ENCODE measurements at regions not wholly inside any gene's neighbourhood (a gene's known extent, or its start where the extent isn't known, plus 50 kb on each side); places are given as distances from the start of the nearest gene placed in this dataset.

GRCh38 chr5:8239198-8239597 is 370.2 kb downstream of the MTRR start (continued):
- no peak for TF ChIP-seq ZNF512 (CRISPR knock-in tag; IDR thresholded peaks at IDR 0.05; ENCODE audit: borderline replicate concordance)
- TF ChIP-seq, protein P1, sequence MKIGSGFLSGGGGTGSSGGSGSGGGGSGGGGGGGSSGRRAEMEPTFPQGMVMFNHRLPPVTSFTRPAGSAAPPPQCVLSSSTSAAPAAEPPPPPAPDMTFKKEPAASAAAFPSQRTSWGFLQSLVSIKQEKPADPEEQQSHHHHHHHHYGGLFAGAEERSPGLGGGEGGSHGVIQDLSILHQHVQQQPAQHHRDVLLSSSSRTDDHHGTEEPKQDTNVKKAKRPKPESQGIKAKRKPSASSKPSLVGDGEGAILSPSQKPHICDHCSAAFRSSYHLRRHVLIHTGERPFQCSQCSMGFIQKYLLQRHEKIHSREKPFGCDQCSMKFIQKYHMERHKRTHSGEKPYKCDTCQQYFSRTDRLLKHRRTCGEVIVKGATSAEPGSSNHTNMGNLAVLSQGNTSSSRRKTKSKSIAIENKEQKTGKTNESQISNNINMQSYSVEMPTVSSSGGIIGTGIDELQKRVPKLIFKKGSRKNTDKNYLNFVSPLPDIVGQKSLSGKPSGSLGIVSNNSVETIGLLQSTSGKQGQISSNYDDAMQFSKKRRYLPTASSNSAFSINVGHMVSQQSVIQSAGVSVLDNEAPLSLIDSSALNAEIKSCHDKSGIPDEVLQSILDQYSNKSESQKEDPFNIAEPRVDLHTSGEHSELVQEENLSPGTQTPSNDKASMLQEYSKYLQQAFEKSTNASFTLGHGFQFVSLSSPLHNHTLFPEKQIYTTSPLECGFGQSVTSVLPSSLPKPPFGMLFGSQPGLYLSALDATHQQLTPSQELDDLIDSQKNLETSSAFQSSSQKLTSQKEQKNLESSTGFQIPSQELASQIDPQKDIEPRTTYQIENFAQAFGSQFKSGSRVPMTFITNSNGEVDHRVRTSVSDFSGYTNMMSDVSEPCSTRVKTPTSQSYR (CRISPR knock-in tag; IDR thresholded peaks at IDR 0.05), result no peak
- no peak for TF ChIP-seq CDX4 (CRISPR knock-in tag; IDR thresholded peaks at IDR 0.05; ENCODE audit: borderline replicate concordance)
- TF ChIP-seq JAZF1 (CRISPR knock-in tag; IDR thresholded peaks at IDR 0.05), result no peak
- no peak for TF ChIP-seq FOXK1 (CRISPR knock-in tag; IDR thresholded peaks at IDR 0.05)
- no peak for TF ChIP-seq ZNF671 (CRISPR knock-in tag; IDR thresholded peaks at IDR 0.05)
- no peak for TF ChIP-seq ZBTB21 (CRISPR knock-in tag; IDR thresholded peaks at IDR 0.05; ENCODE audit: borderline replicate concordance)

GRCh38 chr5:8239646-8240045 is 370.7 kb downstream of the MTRR start:
- no peaks in the 10 kb centered on the region for H3K4me1 Mint-ChIP-seq
- ATAC-seq (no peak), DNase-seq (ENCODE audit: low spot score) (no peak)
- no peak overlapping the region for H3K4me3 Mint-ChIP-seq
- H3K27ac Mint-ChIP-seq, result no peak overlapping the region
- peaks cover 3% of the 10 kb centered on the region; the same call in 1 of the 2 replicates for H3K9me3 Mint-ChIP-seq
- TF ChIP-seq, protein P2, sequence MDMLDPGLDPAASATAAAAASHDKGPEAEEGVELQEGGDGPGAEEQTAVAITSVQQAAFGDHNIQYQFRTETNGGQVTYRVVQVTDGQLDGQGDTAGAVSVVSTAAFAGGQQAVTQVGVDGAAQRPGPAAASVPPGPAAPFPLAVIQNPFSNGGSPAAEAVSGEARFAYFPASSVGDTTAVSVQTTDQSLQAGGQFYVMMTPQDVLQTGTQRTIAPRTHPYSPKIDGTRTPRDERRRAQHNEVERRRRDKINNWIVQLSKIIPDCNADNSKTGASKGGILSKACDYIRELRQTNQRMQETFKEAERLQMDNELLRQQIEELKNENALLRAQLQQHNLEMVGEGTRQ (CRISPR knock-in tag; IDR thresholded peaks at IDR 0.05), result no peak
- TF ChIP-seq TP53 (CRISPR knock-in tag; IDR thresholded peaks at IDR 0.05), result no peak
- TF ChIP-seq ZNF121 (CRISPR knock-in tag; IDR thresholded peaks at IDR 0.05), result no peak
- TF ChIP-seq ZMAT4 (CRISPR knock-in tag; IDR thresholded peaks at IDR 0.05), result no peak
- TF ChIP-seq MLX (CRISPR knock-in tag; IDR thresholded peaks at IDR 0.05), result no peak
- TF ChIP-seq STAT6 (CRISPR knock-in tag; conservative IDR thresholded peaks at IDR 0.05; ENCODE audit: low read depth), result no peak
- no peak for TF ChIP-seq SMAD3 (CRISPR knock-in tag; IDR thresholded peaks at IDR 0.05; ENCODE audit: borderline replicate concordance)
- no peak for TF ChIP-seq ZNF138 (CRISPR knock-in tag; conservative IDR thresholded peaks at IDR 0.05)
- TF ChIP-seq NR2C2 (CRISPR knock-in tag; IDR thresholded peaks at IDR 0.05), result no peak
- TF ChIP-seq E2F5 (CRISPR knock-in tag; IDR thresholded peaks at IDR 0.05), result no peak
- no peak for TF ChIP-seq ERG (CRISPR knock-in tag; IDR thresholded peaks at IDR 0.05)
- no peak for TF ChIP-seq ZNF219 (CRISPR knock-in tag; IDR thresholded peaks at IDR 0.05; ENCODE audit: borderline replicate concordance)
- CTCF ChIA-PET, result interaction anchor here (1.5 kb wide), 1 partner anchor 312 kb away, joined by 4 read pairs; no protein-coding TSS in a partner anchor
- POLR2A ChIA-PET, result interaction anchor here (0.6 kb wide), 1 partner anchor 169 kb away, joined by 4 read pairs; no protein-coding TSS in a partner anchor
- no peaks in the 10 kb centered on the region for H3K27me3 Mint-ChIP-seq (ENCODE audit: low read depth)
- H3K36me3 Mint-ChIP-seq, result no peaks in the 10 kb centered on the region
